ENCODE measurements at regions not wholly inside any gene's neighbourhood (a gene's known extent, or its start where the extent isn't known, plus 50 kb on each side); places are given as distances from the start of the nearest gene placed in this dataset.

DNA sequence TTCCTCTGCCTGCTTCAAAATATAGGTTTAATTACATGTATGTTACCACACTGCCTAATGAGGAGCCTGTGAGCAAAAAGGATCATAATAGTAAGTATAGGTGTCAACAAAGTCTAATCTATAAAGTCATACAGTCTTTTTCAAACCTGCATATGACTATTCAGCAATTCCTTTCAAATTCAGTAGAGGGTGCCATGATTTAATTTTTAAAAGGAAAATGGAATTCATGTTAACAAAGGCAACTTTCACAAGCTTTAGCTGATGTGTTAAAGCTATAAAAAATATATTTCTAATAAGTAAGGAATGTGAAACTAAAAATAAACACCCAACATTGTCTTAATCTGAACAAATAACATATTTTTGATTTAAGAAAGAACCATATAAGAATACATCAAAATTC, 52.1 kb downstream of the MPP7 start:
- no peak for TF ChIP-seq POLR2AphosphoS5 (IDR thresholded peaks at IDR 0.05)
- TF ChIP-seq, protein P1, sequence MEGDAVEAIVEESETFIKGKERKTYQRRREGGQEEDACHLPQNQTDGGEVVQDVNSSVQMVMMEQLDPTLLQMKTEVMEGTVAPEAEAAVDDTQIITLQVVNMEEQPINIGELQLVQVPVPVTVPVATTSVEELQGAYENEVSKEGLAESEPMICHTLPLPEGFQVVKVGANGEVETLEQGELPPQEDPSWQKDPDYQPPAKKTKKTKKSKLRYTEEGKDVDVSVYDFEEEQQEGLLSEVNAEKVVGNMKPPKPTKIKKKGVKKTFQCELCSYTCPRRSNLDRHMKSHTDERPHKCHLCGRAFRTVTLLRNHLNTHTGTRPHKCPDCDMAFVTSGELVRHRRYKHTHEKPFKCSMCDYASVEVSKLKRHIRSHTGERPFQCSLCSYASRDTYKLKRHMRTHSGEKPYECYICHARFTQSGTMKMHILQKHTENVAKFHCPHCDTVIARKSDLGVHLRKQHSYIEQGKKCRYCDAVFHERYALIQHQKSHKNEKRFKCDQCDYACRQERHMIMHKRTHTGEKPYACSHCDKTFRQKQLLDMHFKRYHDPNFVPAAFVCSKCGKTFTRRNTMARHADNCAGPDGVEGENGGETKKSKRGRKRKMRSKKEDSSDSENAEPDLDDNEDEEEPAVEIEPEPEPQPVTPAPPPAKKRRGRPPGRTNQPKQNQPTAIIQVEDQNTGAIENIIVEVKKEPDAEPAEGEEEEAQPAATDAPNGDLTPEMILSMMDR (IDR thresholded peaks at IDR 0.05): peak; percentile 31 to 62 (median 55)
- H3K27me3 ChIP-seq: no peaks in the 10 kb centered on the region
- no peaks in the 10 kb centered on the region for H3K36me3 ChIP-seq
- peak overlapping the region in 3 of 4 donors; percentile 11 to 76 (median 69) for H3K27ac ChIP-seq
- intact Hi-C loops (cut with DNase I): loop anchor here (1.0 kb wide), 1 partner anchor 132 kb away; no protein-coding TSS in a partner anchor
- no peak overlapping the region for H3K4me3 ChIP-seq
- H3K4me1 ChIP-seq: peaks cover 0 to 52% (median 36%) of the 10 kb centered on the region in 4 donors
- no peaks in the 10 kb centered on the region for H3K9me3 ChIP-seq
- DNase-seq: no peak

DNA sequence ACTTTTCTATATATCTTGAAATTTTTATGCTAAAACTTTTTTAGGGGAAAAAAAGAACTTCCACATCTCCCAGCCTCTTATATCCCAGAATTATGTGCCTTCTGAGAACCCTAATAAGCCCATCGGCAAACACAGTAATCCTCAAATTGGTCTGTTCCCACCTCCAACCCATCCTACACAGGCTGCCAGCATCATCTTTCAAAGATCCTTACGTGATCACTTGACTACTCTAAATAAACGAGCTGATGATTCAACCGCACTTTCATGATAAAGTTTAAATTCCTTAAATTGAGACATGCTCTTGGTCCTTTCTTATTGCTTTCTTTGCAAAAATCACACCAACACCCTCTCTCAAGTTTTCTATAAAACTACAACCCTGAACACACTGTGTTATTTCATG, 52.5 kb downstream of the MPP7 start:
- WGBS, 2 donors: 85 to 86% methylated on average over 4 of the region's 4 CpGs
- intact Hi-C loops (cut with DNase I): no loop called here
- H3K4me1 ChIP-seq: peaks cover 0 to 48% (median 35%) of the 10 kb centered on the region in 4 donors
- no peak overlapping the region for H3K4me3 ChIP-seq
- H3K36me3 ChIP-seq: no peaks in the 10 kb centered on the region
- no peak overlapping the region for H3K27ac ChIP-seq
- no peaks in the 10 kb centered on the region for H3K27me3 ChIP-seq
- TF ChIP-seq EP300 (IDR thresholded peaks at IDR 0.05) (no peak), POLR2A (IDR thresholded peaks at IDR 0.05) (no peak), POLR2AphosphoS5 (IDR thresholded peaks at IDR 0.05) (no peak)
- no peaks in the 10 kb centered on the region for H3K9me3 ChIP-seq
- DNase-seq: no peak

DNA sequence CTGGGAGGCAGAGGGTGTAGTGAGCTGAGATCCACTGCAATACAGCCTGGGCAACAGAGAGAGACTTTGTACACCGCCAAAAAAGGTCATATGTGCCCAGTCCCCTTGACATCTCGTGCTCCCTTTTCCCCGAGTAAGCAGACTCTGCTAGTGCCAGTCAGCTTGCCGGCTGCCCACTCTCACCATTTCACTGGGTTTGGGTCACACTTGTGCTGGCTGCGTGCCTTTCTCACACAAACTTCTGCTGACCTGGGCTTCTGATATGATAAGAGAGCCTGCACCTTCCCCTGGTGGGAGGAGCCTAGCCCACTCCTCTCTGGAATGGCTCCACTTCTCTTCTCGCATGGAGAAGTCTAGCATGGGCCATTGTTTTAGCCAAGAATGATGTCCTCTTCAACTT, 53.4 kb downstream of the MPP7 start:
- 89 to 91% methylated on average over 6 of the region's 6 CpGs for WGBS, 2 donors
- Histone ChIP-seq H3K27me3 (no peaks in the 10 kb centered on the region), H3K36me3 (no peaks in the 10 kb centered on the region), H3K4me3 (no peak overlapping the region), H3K4me1 (peaks cover 0 to 39% (median 27%) of the 10 kb centered on the region in 4 donors), H3K9me3 (no peaks in the 10 kb centered on the region), H3K27ac (no peak overlapping the region)
- TF ChIP-seq, protein P1 (IDR thresholded peaks at IDR 0.05): no peak
- TF ChIP-seq POLR2AphosphoS5 (IDR thresholded peaks at IDR 0.05) (no peak), POLR2A (IDR thresholded peaks at IDR 0.05) (no peak), EP300 (IDR thresholded peaks at IDR 0.05) (no peak)
- DNase-seq: no peak
- intact Hi-C loops (cut with DNase I): no loop called here

DNA sequence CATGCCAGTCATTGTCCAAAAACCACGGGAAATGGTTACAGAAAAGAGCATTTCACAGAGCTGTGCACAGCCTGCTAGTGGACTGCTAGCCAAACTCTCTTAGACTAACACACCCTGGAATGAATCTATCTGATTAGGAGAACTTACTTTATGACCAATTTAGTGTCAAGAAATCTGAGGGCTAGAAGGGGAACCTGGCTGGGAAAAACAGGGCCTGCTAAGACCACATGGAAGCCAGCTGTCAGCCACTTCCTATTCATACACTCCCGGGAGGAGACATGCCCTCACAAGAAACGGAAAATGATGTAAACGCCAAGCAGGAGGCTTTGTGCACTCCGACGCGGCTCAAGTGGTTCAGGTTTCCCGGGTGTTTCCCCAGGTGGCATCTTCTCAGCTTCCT, 54.8 kb downstream of the MPP7 start:
- H3K27ac ChIP-seq: no peak overlapping the region

DNA sequence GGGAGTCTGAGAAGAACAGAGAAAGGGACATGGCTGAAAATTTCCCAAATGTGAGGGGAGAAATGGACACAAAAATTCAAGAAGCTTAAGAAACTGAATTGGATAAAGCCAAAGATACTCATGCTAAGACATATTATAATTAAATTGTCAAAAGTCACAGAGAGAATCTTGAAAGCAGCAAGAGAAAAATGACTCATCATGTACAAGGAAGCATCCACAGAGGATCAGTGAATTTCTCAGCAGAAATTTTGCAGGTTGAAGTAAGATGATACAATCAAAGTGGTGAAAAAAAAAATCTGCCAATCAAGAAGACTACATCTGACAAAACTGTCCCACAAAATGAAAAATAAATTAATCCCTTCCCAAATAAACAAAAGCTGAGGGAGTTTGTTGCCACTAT, 56.8 kb downstream of the MPP7 start:
- Histone ChIP-seq H3K36me3 (no peaks in the 10 kb centered on the region), H3K4me3 (no peak overlapping the region), H3K4me1 (peaks cover 0 to 30% (median 13%) of the 10 kb centered on the region in 4 donors), H3K27ac (no peak overlapping the region), H3K9me3 (no peaks in the 10 kb centered on the region), H3K27me3 (no peaks in the 10 kb centered on the region)
- DNase-seq: no peak
- intact Hi-C loops (cut with DNase I): no loop called here
- TF ChIP-seq, protein P1 (IDR thresholded peaks at IDR 0.05): no peak
- TF ChIP-seq POLR2A (IDR thresholded peaks at IDR 0.05): no peak
- no peak for TF ChIP-seq POLR2AphosphoS5 (IDR thresholded peaks at IDR 0.05)
- no peak for TF ChIP-seq EP300 (IDR thresholded peaks at IDR 0.05)

More for the DNA sequence above, 54.8 kb downstream of the MPP7 start:
- Histone ChIP-seq H3K27me3 (no peaks in the 10 kb centered on the region), H3K36me3 (no peaks in the 10 kb centered on the region), H3K4me3 (no peak overlapping the region), H3K4me1 (peaks cover 0 to 30% (median 14%) of the 10 kb centered on the region in 4 donors), H3K9me3 (no peaks in the 10 kb centered on the region)
- TF ChIP-seq POLR2AphosphoS5 (IDR thresholded peaks at IDR 0.05): no peak
- TF ChIP-seq, protein P1 (IDR thresholded peaks at IDR 0.05): no peak
- no peak for TF ChIP-seq EP300 (IDR thresholded peaks at IDR 0.05)
- TF ChIP-seq POLR2A (IDR thresholded peaks at IDR 0.05): no peak
- DNase-seq: no peak
- intact Hi-C loops (cut with DNase I): no loop called here
- 43 to 74% methylated on average over 8 of the region's 8 CpGs for WGBS, 2 donors
